ENCODE measurements at regions not wholly inside any gene's neighbourhood (a gene's known extent, or its start where the extent isn't known, plus 50 kb on each side); places are given as distances from the start of the nearest gene placed in this dataset.
"Not testable (repeated sequence)": the region's sequence is repeated elsewhere in the genome, so short reads cannot be mapped to it uniquely, and the experiment has no call there.

- no peak for DNase-seq
- Mint-ChIP-seq H3K9me3 (peaks cover 5% of the 10 kb centered on the region), H3K27ac (no peak overlapping the region), H3K4me1 (no peaks in the 10 kb centered on the region), H3K4me3 (no peak overlapping the region), H3K36me3 (ENCODE audit: low read depth) (no peaks in the 10 kb centered on the region), H3K27me3 (no peaks in the 10 kb centered on the region)
- POLR2A ChIA-PET = no interaction called here
- CTCF ChIA-PET = no interaction called here
Measured at GRCh38 chr4:92237559-92237958, 66.2 kb upstream of the GRID2 start.

GRCh38 chr4:92241094-92241493 is 62.7 kb upstream of the GRID2 start:
- H3K27ac Mint-ChIP-seq = no peak overlapping the region
- H3K36me3 Mint-ChIP-seq (ENCODE audit: low read depth) = no peaks in the 10 kb centered on the region
- no peak for DNase-seq
- H3K4me3 Mint-ChIP-seq = no peak overlapping the region
- no peaks in the 10 kb centered on the region for H3K27me3 Mint-ChIP-seq
- CTCF ChIA-PET = no interaction called here
- H3K4me1 Mint-ChIP-seq = no peaks in the 10 kb centered on the region
- H3K9me3 Mint-ChIP-seq = peaks cover 7% of the 10 kb centered on the region
- POLR2A ChIA-PET = no interaction called here

GRCh38 chr4:92246384-92246783 is 57.4 kb upstream of the GRID2 start:
- H3K36me3 Mint-ChIP-seq (ENCODE audit: low read depth) = no peaks in the 10 kb centered on the region
- no peak overlapping the region for H3K4me3 Mint-ChIP-seq
- H3K9me3 Mint-ChIP-seq = peaks cover 2% of the 10 kb centered on the region
- no peaks in the 10 kb centered on the region for H3K4me1 Mint-ChIP-seq
- H3K27ac Mint-ChIP-seq = no peak overlapping the region
- POLR2A ChIA-PET = no interaction called here
- CTCF ChIA-PET = no interaction called here
- H3K27me3 Mint-ChIP-seq = no peaks in the 10 kb centered on the region
- no peak for DNase-seq

GRCh38 chr4:92249541-92249940 is 54.2 kb upstream of the GRID2 start:
- Mint-ChIP-seq H3K27me3 (no peaks in the 10 kb centered on the region), H3K36me3 (ENCODE audit: low read depth) (no peaks in the 10 kb centered on the region), H3K4me1 (no peaks in the 10 kb centered on the region), H3K9me3 (peaks cover 2% of the 10 kb centered on the region), H3K4me3 (no peak overlapping the region), H3K27ac (no peak overlapping the region)
- ChIA-PET CTCF (interaction anchor here (0.5 kb wide), 1 partner anchor 1261 kb away, joined by 4 read pairs; no protein-coding TSS in a partner anchor), POLR2A (no interaction called here)
- DNase-seq = no peak

- no peaks in the 10 kb centered on the region for H3K4me1 Mint-ChIP-seq
- DNase-seq = no peak
- H3K27me3 Mint-ChIP-seq = no peaks in the 10 kb centered on the region
- H3K4me3 Mint-ChIP-seq = no peak overlapping the region
- H3K27ac Mint-ChIP-seq = no peak overlapping the region
- no peaks in the 10 kb centered on the region for H3K36me3 Mint-ChIP-seq (ENCODE audit: low read depth)
- H3K9me3 Mint-ChIP-seq = peaks cover 6% of the 10 kb centered on the region
- CTCF ChIA-PET = no interaction called here
- POLR2A ChIA-PET = no interaction called here
Measured at GRCh38 chr4:92251711-92252110, 52.1 kb upstream of the GRID2 start.

- DNase-seq; H3K36me3 Mint-ChIP-seq (ENCODE audit: low read depth); CTCF ChIA-PET; H3K9me3 Mint-ChIP-seq; POLR2A ChIA-PET; H3K4me1 Mint-ChIP-seq; H3K27ac Mint-ChIP-seq; H3K4me3 Mint-ChIP-seq; H3K27me3 Mint-ChIP-seq: not testable (repeated sequence)
Measured at GRCh38 chr4:92252358-92252757, 51.4 kb upstream of the GRID2 start.

GRCh38 chr4:92252846-92253245 is 50.9 kb upstream of the GRID2 start:
- no peak for DNase-seq
- Mint-ChIP-seq H3K9me3 (peaks cover 6% of the 10 kb centered on the region), H3K36me3 (ENCODE audit: low read depth) (no peaks in the 10 kb centered on the region), H3K4me3 (no peak overlapping the region), H3K4me1 (no peaks in the 10 kb centered on the region), H3K27ac (no peak overlapping the region), H3K27me3 (no peaks in the 10 kb centered on the region)
- ChIA-PET POLR2A (no interaction called here), CTCF (no interaction called here)

- Mint-ChIP-seq H3K9me3 (peaks cover 6% of the 10 kb centered on the region), H3K27me3 (no peaks in the 10 kb centered on the region), H3K36me3 (ENCODE audit: low read depth) (no peaks in the 10 kb centered on the region), H3K4me3 (no peak overlapping the region), H3K27ac (no peak overlapping the region), H3K4me1 (no peaks in the 10 kb centered on the region)
- ChIA-PET POLR2A (no interaction called here), CTCF (no interaction called here)
- no peak for DNase-seq
Measured at GRCh38 chr4:92253550-92253949, 50.2 kb upstream of the GRID2 start.

Data from activated CD4-positive, alpha-beta T cell treated with anti-CD3 and anti-CD28 coated beads, Interleukin-2, amount 10 ng/mL, durations not matched to agents 7 days and 5 days (primary cell).